ENCODE measurements at regions not wholly inside any gene's neighbourhood (a gene's known extent, or its start where the extent isn't known, plus 50 kb on each side); places are given as distances from the start of the nearest gene placed in this dataset.

GRCh38 chr5:106566031-106566430 lies 1104.7 kb downstream of the EFNA5 start:
- no peak overlapping the region for H3K9ac ChIP-seq (replicated peaks; ENCODE audit: extremely low read depth, insufficient read depth, low read length)
- no TSS peak for BruUV-seq (replicated peaks)
- no peaks in the 10 kb centered on the region for H4K20me1 ChIP-seq (replicated peaks; ENCODE audit: control insufficient read depth, extremely low read depth, insufficient read depth, low read length)
- no peaks in the 10 kb centered on the region for H3K27me3 ChIP-seq (ENCODE audit: control insufficient read depth in 2 of 2, insufficient read depth in 2 of 2, low read length in 2 of 2)
- H3K4me3 ChIP-seq (replicated peaks in 1 of 3; ENCODE audit: insufficient read depth in 1 of 3, low read depth in 1 of 3, low read length in 3 of 3), result no peak overlapping the region
- ChIA-PET CTCF (interaction anchor here (1.2 kb wide), 1 partner anchor 111 kb away, joined by 4 read pairs; no protein-coding TSS in a partner anchor), POLR2A (no interaction called here)
- TF ChIP-seq CTCF (IDR thresholded peaks at IDR 0.05; ENCODE audit: extremely low read depth in 1 of 2, insufficient read depth in 1 of 2, low read depth in 1 of 2, low read length in 2 of 2), result no peak
- no peak for TF ChIP-seq GATA2 (IDR thresholded peaks at IDR 0.05; ENCODE audit: insufficient read depth, insufficient read length, low read depth, low read length)
- TF ChIP-seq POLR2A (IDR thresholded peaks at IDR 0.05; ENCODE audit: low read depth, low read length), result no peak
- no peak for TF ChIP-seq JUN (IDR thresholded peaks at IDR 0.05; ENCODE audit: borderline replicate concordance, insufficient read depth, insufficient read length, low read depth)
- TF ChIP-seq FOS (IDR thresholded peaks at IDR 0.05; ENCODE audit: borderline replicate concordance, insufficient read depth, low read length), result no peak
- no peak for TF ChIP-seq EZH2 (IDR thresholded peaks at IDR 0.05; ENCODE audit: borderline replicate concordance, low read depth, low read length, severe bottlenecking)
- no peak for TF ChIP-seq POLR2AphosphoS5 (IDR thresholded peaks at IDR 0.05; ENCODE audit: insufficient read depth, low read depth, low read length)
- TF ChIP-seq MAX (IDR thresholded peaks at IDR 0.05; ENCODE audit: insufficient read depth, insufficient read length), result no peak
- no peak for TF ChIP-seq MYC (IDR thresholded peaks at IDR 0.05; ENCODE audit: low read depth, low read length)
- H2AFZ ChIP-seq (ENCODE audit: low read depth, low read length), result no peak overlapping the region
- H3K9me3 ChIP-seq (replicated peaks; ENCODE audit: control insufficient read depth, insufficient read depth, low read length), result no peaks in the 10 kb centered on the region
- H3K4me1 ChIP-seq (ENCODE audit: control insufficient read depth, extremely low read depth, insufficient read depth, low read length), result no peaks in the 10 kb centered on the region
- no peak overlapping the region for H3K27ac ChIP-seq (ENCODE audit: insufficient read depth, low read depth, low read length)
- no peak for DNase-seq (ENCODE audit: low read depth, low spot score)
- no peak overlapping the region for H3K4me2 ChIP-seq (ENCODE audit: insufficient read depth, low read length)
- intact Hi-C loops (cut with micrococcal nuclease), result no loop called here
- dilution Hi-C loops (cut with MboI; ENCODE audit: extremely low pct_ligation_motif_present, low sequenced_read_pairs), result no loop called here
- no peak for FAIRE-seq
- H3K79me2 ChIP-seq (ENCODE audit: control insufficient read depth, insufficient read depth, low read length), result no peaks in the 10 kb centered on the region
- H3K36me3 ChIP-seq (ENCODE audit: control insufficient read depth in 2 of 2, extremely low read depth in 1 of 2, insufficient read depth in 2 of 2, low read length in 2 of 2), result no peaks in the 10 kb centered on the region
- no peaks in the 10 kb centered on the region for H3K9me1 ChIP-seq (replicated peaks; ENCODE audit: control insufficient read depth, extremely low read depth, insufficient read depth, low read length)

All from endothelial cell of umbilical vein (primary cell).